ENCODE measurements at regions not wholly inside any gene's neighbourhood (a gene's known extent, or its start where the extent isn't known, plus 50 kb on each side); places are given as distances from the start of the nearest gene placed in this dataset.

DNA sequence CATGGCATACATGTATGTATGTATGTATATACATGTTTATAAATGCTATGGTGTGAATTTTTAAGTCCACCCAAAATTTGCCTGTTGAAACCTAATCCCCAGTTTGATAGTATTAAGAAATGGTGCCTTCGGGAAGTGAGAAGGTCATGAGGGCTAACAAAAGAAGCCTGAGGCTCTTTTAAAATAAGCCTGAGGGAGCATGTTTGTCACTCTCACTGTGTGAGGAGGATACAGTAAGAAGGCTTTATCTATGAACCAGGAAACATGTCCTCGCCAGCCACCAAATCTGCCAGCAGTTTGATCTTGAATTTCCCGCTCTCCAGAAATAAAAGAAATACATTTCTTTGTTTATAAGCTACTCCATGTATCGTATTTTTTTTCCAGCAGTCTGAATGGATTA, 163.0 kb upstream of the LINC00305 start:
- POLR2A ChIA-PET = no interaction called here
- TF ChIP-seq, protein P1, sequence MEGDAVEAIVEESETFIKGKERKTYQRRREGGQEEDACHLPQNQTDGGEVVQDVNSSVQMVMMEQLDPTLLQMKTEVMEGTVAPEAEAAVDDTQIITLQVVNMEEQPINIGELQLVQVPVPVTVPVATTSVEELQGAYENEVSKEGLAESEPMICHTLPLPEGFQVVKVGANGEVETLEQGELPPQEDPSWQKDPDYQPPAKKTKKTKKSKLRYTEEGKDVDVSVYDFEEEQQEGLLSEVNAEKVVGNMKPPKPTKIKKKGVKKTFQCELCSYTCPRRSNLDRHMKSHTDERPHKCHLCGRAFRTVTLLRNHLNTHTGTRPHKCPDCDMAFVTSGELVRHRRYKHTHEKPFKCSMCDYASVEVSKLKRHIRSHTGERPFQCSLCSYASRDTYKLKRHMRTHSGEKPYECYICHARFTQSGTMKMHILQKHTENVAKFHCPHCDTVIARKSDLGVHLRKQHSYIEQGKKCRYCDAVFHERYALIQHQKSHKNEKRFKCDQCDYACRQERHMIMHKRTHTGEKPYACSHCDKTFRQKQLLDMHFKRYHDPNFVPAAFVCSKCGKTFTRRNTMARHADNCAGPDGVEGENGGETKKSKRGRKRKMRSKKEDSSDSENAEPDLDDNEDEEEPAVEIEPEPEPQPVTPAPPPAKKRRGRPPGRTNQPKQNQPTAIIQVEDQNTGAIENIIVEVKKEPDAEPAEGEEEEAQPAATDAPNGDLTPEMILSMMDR (IDR thresholded peaks at IDR 0.05; ENCODE audit: insufficient read depth, low read length, missing control alignments) = no peak

DNA sequence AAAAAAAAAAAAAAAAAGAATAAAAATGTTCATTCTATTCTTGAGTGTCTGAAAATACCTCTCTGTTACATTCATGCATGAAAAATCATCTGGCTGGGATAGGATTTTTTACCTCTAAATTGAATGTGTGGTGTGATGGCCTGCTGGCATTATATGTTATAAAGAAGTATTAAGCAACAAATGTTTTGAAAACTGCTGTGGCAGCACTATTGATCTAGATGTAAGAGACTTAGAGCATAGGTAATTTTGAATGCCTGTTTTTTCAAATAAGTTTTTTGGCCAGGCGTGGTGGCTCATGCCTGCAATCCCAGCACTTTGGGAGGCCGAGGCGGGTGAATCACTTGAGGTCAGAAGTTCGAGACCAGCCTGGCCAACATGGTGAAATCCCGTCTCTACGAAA, 147.0 kb upstream of the LINC00305 start:
- DNase-seq (ENCODE audit: low read depth, low spot score) = no peak
- no peak overlapping the region for H3K4me3 ChIP-seq (ENCODE audit: low read depth, low read length)
- ChIA-PET CTCF (no interaction called here), POLR2A (no interaction called here)
- TF ChIP-seq, protein P1 (IDR thresholded peaks at IDR 0.05; ENCODE audit: insufficient read depth, low read length, missing control alignments) = no peak

More for the DNA sequence above, 163.0 kb upstream of the LINC00305 start:
- CTCF ChIA-PET = no interaction called here
- no peak for DNase-seq (ENCODE audit: low read depth, low spot score)
- no peak overlapping the region for H3K4me3 ChIP-seq (ENCODE audit: low read depth, low read length)

DNA sequence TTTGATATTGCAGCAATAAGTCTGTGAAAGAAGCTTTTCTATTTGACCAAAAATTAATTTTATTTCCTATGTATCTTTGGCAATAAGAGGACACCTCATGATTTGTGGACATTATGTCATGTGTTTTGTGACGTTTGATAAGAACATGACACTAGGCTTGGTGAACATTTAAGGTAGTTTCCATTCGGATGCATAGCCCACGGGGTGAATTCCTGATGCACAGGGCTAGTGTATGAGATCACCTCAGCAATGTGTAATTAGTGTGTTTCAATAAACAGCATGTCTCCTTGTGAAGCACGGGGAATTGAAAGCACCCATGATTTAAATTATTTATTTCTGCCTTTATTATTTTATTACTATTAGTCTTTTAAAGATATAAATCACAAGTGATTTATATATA, 146.1 kb upstream of the LINC00305 start:
- TF ChIP-seq, protein P1 (IDR thresholded peaks at IDR 0.05; ENCODE audit: insufficient read depth, low read length, missing control alignments) = no peak
- ChIA-PET CTCF (no interaction called here), POLR2A (no interaction called here)
- no peak overlapping the region for H3K4me3 ChIP-seq (ENCODE audit: low read depth, low read length)
- DNase-seq (ENCODE audit: low read depth, low spot score) = no peak

DNA sequence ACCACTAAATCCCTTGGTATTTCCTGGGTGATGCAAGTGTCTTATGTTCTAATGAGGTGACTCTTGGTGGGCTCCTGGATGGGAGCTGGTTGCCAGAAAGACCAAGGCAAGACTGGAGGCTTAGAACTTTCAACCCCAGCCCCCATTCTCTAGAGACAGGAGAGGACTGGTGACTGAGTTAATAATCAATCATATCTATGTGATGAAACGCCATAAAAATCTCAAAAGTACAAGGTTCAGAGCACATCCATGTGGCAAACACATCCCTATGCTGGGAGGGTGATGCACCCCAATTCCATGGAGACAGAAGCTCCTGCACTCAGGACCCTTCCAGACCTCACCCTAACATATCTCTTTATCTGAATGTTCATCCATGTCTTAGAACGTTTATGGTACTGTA, 139.5 kb upstream of the LINC00305 start:
- TF ChIP-seq, protein P1 (IDR thresholded peaks at IDR 0.05; ENCODE audit: insufficient read depth, low read length, missing control alignments) = no peak
- ChIA-PET POLR2A (no interaction called here), CTCF (no interaction called here)
- H3K4me3 ChIP-seq (ENCODE audit: low read depth, low read length) = no peak overlapping the region
- DNase-seq (ENCODE audit: low read depth, low spot score) = no peak

DNA sequence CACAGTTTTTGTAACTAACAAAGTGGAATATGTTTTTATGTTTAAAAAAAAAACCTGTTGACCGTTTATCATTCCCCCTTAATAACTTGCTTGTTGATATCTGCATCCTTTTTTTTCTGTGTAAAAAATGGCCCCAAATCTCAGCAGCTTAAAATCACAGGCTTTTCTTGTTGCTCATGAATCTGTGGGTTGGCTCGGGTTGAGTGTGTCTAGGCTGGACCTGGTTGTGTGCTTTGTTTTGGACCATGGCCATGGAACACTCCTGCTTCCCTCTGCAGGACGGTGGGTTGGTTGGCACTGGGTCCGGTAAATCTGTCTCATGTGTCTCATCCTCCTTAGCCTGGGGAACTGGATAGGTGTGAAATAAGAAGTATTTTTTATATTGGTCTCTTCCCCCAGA, 139.0 kb upstream of the LINC00305 start:
- ChIA-PET CTCF (no interaction called here), POLR2A (no interaction called here)
- TF ChIP-seq, protein P1 (IDR thresholded peaks at IDR 0.05; ENCODE audit: insufficient read depth, low read length, missing control alignments) = no peak
- DNase-seq (ENCODE audit: low read depth, low spot score) = no peak
- H3K4me3 ChIP-seq (ENCODE audit: low read depth, low read length) = no peak overlapping the region

DNA sequence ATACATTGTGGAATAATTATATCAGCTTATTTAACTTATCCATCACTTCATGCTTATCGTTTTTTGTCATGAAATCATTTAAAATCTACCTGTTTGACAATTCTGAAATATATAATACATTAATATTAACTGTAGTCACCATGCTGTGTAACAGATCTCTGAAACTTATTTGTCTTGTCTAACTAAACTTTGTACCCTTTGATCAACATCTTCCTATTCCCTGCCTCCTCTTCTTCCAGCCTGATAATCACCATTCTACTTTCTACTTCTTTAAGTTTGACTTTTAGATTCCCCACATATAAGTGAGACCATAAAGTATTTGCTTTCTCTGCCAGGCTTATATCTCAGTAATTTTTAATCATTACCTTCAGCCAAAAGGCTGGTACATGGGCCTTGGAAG, 134.2 kb upstream of the LINC00305 start:
- no peak for DNase-seq (ENCODE audit: low read depth, low spot score)
- ChIA-PET POLR2A (no interaction called here), CTCF (no interaction called here)
- no peak overlapping the region for H3K4me3 ChIP-seq (ENCODE audit: low read depth, low read length)
- TF ChIP-seq, protein P1 (IDR thresholded peaks at IDR 0.05; ENCODE audit: insufficient read depth, low read length, missing control alignments) = no peak
